SK-N-SH (cell line): ENCODE measurements at regions not wholly inside any gene's neighbourhood (a gene's known extent, or its start where the extent isn't known, plus 50 kb on each side); places are given as distances from the start of the nearest gene placed in this dataset.

Source experiments
- CHD2 ChIP-seq: fragments of 150-350 bp; IDR thresholded peaks from 2 replicates; pipeline ENCODE4 v1.6.1; 2018; ENCODE audit warnings: low read length; ENCODE audit not compliant: partially characterized antibody
- EZH2phosphoT487 ChIP-seq: fragments of 200-600 bp; sonication (generic); IDR thresholded peaks from 2 replicates; pipeline ENCODE4 v1.6.1; 2017; ENCODE audit warnings: low read depth, mixed run types, mild to moderate bottlenecking, antibody characterized with exemption, moderate library complexity, borderline replicate concordance
- FOXJ3 ChIP-seq: sonication (generic); formaldehyde crosslinking; IDR thresholded peaks from 2 replicates; pipeline ENCODE4 v1.5.1; 2020; ENCODE audit warnings: mild to moderate bottlenecking, missing genetic modification reagents
- FOXM1 ChIP-seq: IDR thresholded peaks from 2 replicates; pipeline ENCODE4 v1.4.0; 2012; ENCODE audit warnings: low read depth, mild to moderate bottlenecking
- GABPA ChIP-seq: IDR thresholded peaks from 2 replicates; pipeline ENCODE4 v1.4.0; 2012; ENCODE audit warnings: low read depth, mild to moderate bottlenecking
- POLR2AphosphoS5 ChIP-seq: IDR thresholded peaks from 2 replicates; pipeline ENCODE4 v1.6.1; 2012; ENCODE audit warnings: low read depth, low read length
- RFX5 ChIP-seq: IDR thresholded peaks from 2 replicates; pipeline ENCODE4 v1.6.1; 2012; ENCODE audit warnings: mild to moderate bottlenecking, improper control_type of control experiment, low read length
- SIN3A ChIP-seq: IDR thresholded peaks from 2 replicates; pipeline ENCODE4 v1.6.1; 2012; ENCODE audit warnings: low read depth, mild to moderate bottlenecking, low read length, moderate library complexity, borderline replicate concordance
- TAF1 ChIP-seq: IDR thresholded peaks from 2 replicates; pipeline ENCODE4 v1.6.1; 2012; ENCODE audit warnings: low read depth, mild to moderate bottlenecking, low read length, moderate library complexity, borderline replicate concordance
- TCF12 ChIP-seq: IDR thresholded peaks from 2 replicates; pipeline ENCODE4 v1.4.0; 2012
- YY1 ChIP-seq: IDR thresholded peaks from 2 replicates; pipeline ENCODE4 v1.4.0; 2012; ENCODE audit warnings: low read depth, mild to moderate bottlenecking
- TF ChIP-seq, protein P1 (sequence below): fragments of 200-600 bp; sonication (generic); IDR thresholded peaks from 2 replicates; pipeline ENCODE4 v1.6.1; 2017; ENCODE audit warnings: antibody characterized with exemption, mild to moderate bottlenecking, moderate library complexity
- TF ChIP-seq, protein P2 (sequence below): IDR thresholded peaks from 2 replicates; pipeline ENCODE4; 2012
- TF ChIP-seq, protein P3 (sequence below): IDR thresholded peaks from 2 replicates; pipeline ENCODE4 v1.4.0; 2012; ENCODE audit warnings: low read depth

DNA sequence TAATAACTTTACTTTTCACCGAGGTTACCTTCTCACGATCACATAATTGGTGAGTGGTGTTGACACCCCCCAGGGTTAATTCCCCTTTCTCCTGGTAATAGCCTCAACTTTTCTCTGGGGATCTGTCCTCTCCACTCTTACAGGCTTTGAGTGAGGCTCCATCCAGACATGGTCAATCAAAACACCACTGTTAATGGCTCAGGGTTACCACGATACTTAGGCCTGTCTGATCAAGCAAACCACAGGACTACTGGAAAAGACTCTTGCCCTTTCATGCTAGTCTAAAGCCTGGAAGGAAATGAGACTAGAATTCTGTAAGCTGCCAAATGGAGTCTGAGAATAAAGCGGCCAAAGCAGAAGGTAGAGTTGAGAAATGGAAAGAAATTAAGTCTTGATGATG, 56.5 kb upstream of the STT3B start:
- TF ChIP-seq, protein P1, sequence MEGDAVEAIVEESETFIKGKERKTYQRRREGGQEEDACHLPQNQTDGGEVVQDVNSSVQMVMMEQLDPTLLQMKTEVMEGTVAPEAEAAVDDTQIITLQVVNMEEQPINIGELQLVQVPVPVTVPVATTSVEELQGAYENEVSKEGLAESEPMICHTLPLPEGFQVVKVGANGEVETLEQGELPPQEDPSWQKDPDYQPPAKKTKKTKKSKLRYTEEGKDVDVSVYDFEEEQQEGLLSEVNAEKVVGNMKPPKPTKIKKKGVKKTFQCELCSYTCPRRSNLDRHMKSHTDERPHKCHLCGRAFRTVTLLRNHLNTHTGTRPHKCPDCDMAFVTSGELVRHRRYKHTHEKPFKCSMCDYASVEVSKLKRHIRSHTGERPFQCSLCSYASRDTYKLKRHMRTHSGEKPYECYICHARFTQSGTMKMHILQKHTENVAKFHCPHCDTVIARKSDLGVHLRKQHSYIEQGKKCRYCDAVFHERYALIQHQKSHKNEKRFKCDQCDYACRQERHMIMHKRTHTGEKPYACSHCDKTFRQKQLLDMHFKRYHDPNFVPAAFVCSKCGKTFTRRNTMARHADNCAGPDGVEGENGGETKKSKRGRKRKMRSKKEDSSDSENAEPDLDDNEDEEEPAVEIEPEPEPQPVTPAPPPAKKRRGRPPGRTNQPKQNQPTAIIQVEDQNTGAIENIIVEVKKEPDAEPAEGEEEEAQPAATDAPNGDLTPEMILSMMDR: no peak
- TF ChIP-seq, protein P2, sequence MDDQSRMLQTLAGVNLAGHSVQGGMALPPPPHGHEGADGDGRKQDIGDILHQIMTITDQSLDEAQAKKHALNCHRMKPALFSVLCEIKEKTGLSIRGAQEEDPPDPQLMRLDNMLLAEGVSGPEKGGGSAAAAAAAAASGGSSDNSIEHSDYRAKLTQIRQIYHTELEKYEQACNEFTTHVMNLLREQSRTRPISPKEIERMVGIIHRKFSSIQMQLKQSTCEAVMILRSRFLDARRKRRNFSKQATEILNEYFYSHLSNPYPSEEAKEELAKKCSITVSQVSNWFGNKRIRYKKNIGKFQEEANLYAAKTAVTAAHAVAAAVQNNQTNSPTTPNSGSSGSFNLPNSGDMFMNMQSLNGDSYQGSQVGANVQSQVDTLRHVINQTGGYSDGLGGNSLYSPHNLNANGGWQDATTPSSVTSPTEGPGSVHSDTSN: no peak
- TF ChIP-seq TCF12 (no peak), POLR2AphosphoS5 (no peak), RFX5 (no peak), SIN3A (no peak), YY1 (no peak), GABPA (no peak), TAF1 (no peak), EZH2phosphoT487 (no peak), FOXM1 (no peak), CHD2 (no peak), FOXJ3 (no peak)
- TF ChIP-seq, protein P3, sequence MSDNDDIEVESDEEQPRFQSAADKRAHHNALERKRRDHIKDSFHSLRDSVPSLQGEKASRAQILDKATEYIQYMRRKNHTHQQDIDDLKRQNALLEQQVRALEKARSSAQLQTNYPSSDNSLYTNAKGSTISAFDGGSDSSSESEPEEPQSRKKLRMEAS: no peak
